NCI-H2227 (cell line): ENCODE measurements at regions not wholly inside any gene's neighbourhood (a gene's known extent, or its start where the extent isn't known, plus 50 kb on each side); places are given as distances from the start of the nearest gene placed in this dataset.
"Not testable (repeated sequence)": the region's sequence is repeated elsewhere in the genome, so short reads cannot be mapped to it uniquely, and the experiment has no call there.

Source experiments
- DNase-seq: peaks from one replicate; lab custom pipeline; 2025; ENCODE audit not compliant: unreplicated experiment; lab: John Stamatoyannopoulos, UW

GRCh38 chr5:110869927-110870326 is 131.1 kb downstream of the SLC25A46 start:
- no peak for DNase-seq

GRCh38 chr5:110872200-110872599 is 133.4 kb downstream of the SLC25A46 start:
- DNase-seq, result no peak

- DNase-seq, result no peak
Observed at GRCh38 chr5:110872963-110873362, 134.2 kb downstream of the SLC25A46 start.

- no peak for DNase-seq
Observed at GRCh38 chr5:110873773-110874437, 135.1 kb downstream of the SLC25A46 start.

- not testable (repeated sequence) for DNase-seq
Observed at GRCh38 chr5:110875115-110875514, 136.3 kb downstream of the SLC25A46 start.

- DNase-seq, result no peak
Observed at GRCh38 chr5:110878115-110878514, 139.3 kb downstream of the SLC25A46 start.

- DNase-seq, result no peak
Observed at GRCh38 chr5:110879675-110880074, 140.9 kb downstream of the SLC25A46 start.

- DNase-seq, result no peak
Observed at GRCh38 chr5:110880413-110880812, 141.6 kb downstream of the SLC25A46 start.

GRCh38 chr5:110884005-110884404 is 145.2 kb downstream of the SLC25A46 start:
- no peak for DNase-seq

GRCh38 chr5:110887170-110887569 is 148.4 kb downstream of the SLC25A46 start:
- not testable (repeated sequence) for DNase-seq

GRCh38 chr5:110893854-110894483 is 155.2 kb downstream of the SLC25A46 start:
- DNase-seq, result not testable (repeated sequence)

GRCh38 chr5:110894805-110895204 is 156.0 kb downstream of the SLC25A46 start:
- no peak for DNase-seq

- DNase-seq, result no peak
Observed at GRCh38 chr5:110896901-110897300, 158.1 kb downstream of the SLC25A46 start.

GRCh38 chr5:110899566-110900412 is 161.0 kb downstream of the SLC25A46 start:
- no peak for DNase-seq

- DNase-seq, result no peak
Observed at GRCh38 chr5:110900829-110901228, 162.0 kb downstream of the SLC25A46 start.

- no peak for DNase-seq
Observed at GRCh38 chr5:110903966-110904365, 165.2 kb downstream of the SLC25A46 start.

- DNase-seq, result no peak
Observed at GRCh38 chr5:110908848-110909247, 162.7 kb upstream of the TSLP start.

GRCh38 chr5:110909415-110909814 is 162.1 kb upstream of the TSLP start:
- DNase-seq, result no peak

GRCh38 chr5:110909950-110910349 is 161.6 kb upstream of the TSLP start:
- DNase-seq, result no peak

- DNase-seq, result no peak
Observed at GRCh38 chr5:110913221-110913620, 158.3 kb upstream of the TSLP start.

GRCh38 chr5:110916381-110917049 is 155.0 kb upstream of the TSLP start:
- no peak for DNase-seq
